GM18520 (cell line): ENCODE measurements at regions not wholly inside any gene's neighbourhood (a gene's known extent, or its start where the extent isn't known, plus 50 kb on each side); places are given as distances from the start of the nearest gene placed in this dataset.

ENCODE experiments used
- ATAC-seq: cut with Tn5 transposase; IDR thresholded peaks from one replicate; pipeline ENCODE4 v1.9.1; 2021; ENCODE audit not compliant: unreplicated experiment

GRCh38 chr14:97888331-97888730 lies 1091.1 kb downstream of the VRK1 start:
- no peak for ATAC-seq

GRCh38 chr14:97891515-97891914 lies 1094.3 kb downstream of the VRK1 start:
- ATAC-seq, result no peak

GRCh38 chr14:97894552-97894951 lies 1097.4 kb downstream of the VRK1 start:
- ATAC-seq, result no peak

- no peak for ATAC-seq
Measured at GRCh38 chr14:97900196-97900854, 1103.1 kb downstream of the VRK1 start.

GRCh38 chr14:97902630-97903029 lies 1105.4 kb downstream of the VRK1 start:
- no peak for ATAC-seq

- no peak for ATAC-seq
Measured at GRCh38 chr14:97903821-97904220, 1106.6 kb downstream of the VRK1 start.

GRCh38 chr14:97912217-97912616 lies 1115.0 kb downstream of the VRK1 start:
- ATAC-seq, result no peak

- no peak for ATAC-seq
Measured at GRCh38 chr14:97916100-97916499, 1118.9 kb downstream of the VRK1 start.

GRCh38 chr14:97916669-97917568 lies 1119.7 kb downstream of the VRK1 start:
- ATAC-seq, result no peak

GRCh38 chr14:97920201-97920600 lies 1123.0 kb downstream of the VRK1 start:
- no peak for ATAC-seq

- ATAC-seq, result no peak
Measured at GRCh38 chr14:97921296-97921695, 1124.1 kb downstream of the VRK1 start.

- ATAC-seq, result no peak
Measured at GRCh38 chr14:97924922-97925613, 1127.9 kb downstream of the VRK1 start.

- ATAC-seq, result no peak
Measured at GRCh38 chr14:97930166-97930565, 1133.0 kb downstream of the VRK1 start.

GRCh38 chr14:97931273-97931672 lies 1134.1 kb downstream of the VRK1 start:
- no peak for ATAC-seq

- ATAC-seq, result no peak
Measured at GRCh38 chr14:97942921-97943320, 1145.7 kb downstream of the VRK1 start.

- no peak for ATAC-seq
Measured at GRCh38 chr14:97943619-97944018, 1146.4 kb downstream of the VRK1 start.

GRCh38 chr14:97944380-97944779 lies 1147.2 kb downstream of the VRK1 start:
- no peak for ATAC-seq

GRCh38 chr14:97945631-97946030 lies 1148.4 kb downstream of the VRK1 start:
- no peak for ATAC-seq

- ATAC-seq, result no peak
Measured at GRCh38 chr14:97946240-97946639, 1149.1 kb downstream of the VRK1 start.

GRCh38 chr14:97946641-97947040 lies 1149.5 kb downstream of the VRK1 start:
- no peak for ATAC-seq

- no peak for ATAC-seq
Measured at GRCh38 chr14:97948841-97949240, 1151.7 kb downstream of the VRK1 start.
